ENCODE measurements at regions not wholly inside any gene's neighbourhood (a gene's known extent, or its start where the extent isn't known, plus 50 kb on each side); places are given as distances from the start of the nearest gene placed in this dataset.

- TF ChIP-seq RARB (CRISPR knock-in tag; IDR thresholded peaks at IDR 0.05) (no peak), TCF4 (CRISPR knock-in tag; IDR thresholded peaks at IDR 0.05; ENCODE audit: borderline replicate concordance) (no peak), ZC3H10 (CRISPR knock-in tag; IDR thresholded peaks at IDR 0.05) (no peak), ISL1 (CRISPR knock-in tag; IDR thresholded peaks at IDR 0.05) (no peak), ARNTL (CRISPR knock-in tag; IDR thresholded peaks at IDR 0.05; ENCODE audit: borderline replicate concordance, low read depth) (no peak), BACH2 (CRISPR knock-in tag; IDR thresholded peaks at IDR 0.05; ENCODE audit: borderline replicate concordance) (no peak), GLIS3 (CRISPR knock-in tag; IDR thresholded peaks at IDR 0.05) (no peak), ZNF8 (CRISPR knock-in tag; IDR thresholded peaks at IDR 0.05) (no peak), CSRNP3 (CRISPR knock-in tag; IDR thresholded peaks at IDR 0.05) (no peak), ZFP3 (CRISPR knock-in tag; IDR thresholded peaks at IDR 0.05) (no peak), CREB5 (CRISPR knock-in tag; IDR thresholded peaks at IDR 0.05; ENCODE audit: low read depth) (no peak), CSDC2 (CRISPR knock-in tag; IDR thresholded peaks at IDR 0.05) (no peak)
- TF ChIP-seq, protein P1, sequence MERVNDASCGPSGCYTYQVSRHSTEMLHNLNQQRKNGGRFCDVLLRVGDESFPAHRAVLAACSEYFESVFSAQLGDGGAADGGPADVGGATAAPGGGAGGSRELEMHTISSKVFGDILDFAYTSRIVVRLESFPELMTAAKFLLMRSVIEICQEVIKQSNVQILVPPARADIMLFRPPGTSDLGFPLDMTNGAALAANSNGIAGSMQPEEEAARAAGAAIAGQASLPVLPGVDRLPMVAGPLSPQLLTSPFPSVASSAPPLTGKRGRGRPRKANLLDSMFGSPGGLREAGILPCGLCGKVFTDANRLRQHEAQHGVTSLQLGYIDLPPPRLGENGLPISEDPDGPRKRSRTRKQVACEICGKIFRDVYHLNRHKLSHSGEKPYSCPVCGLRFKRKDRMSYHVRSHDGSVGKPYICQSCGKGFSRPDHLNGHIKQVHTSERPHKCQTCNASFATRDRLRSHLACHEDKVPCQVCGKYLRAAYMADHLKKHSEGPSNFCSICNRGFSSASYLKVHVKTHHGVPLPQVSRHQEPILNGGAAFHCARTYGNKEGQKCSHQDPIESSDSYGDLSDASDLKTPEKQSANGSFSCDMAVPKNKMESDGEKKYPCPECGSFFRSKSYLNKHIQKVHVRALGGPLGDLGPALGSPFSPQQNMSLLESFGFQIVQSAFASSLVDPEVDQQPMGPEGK (CRISPR knock-in tag; IDR thresholded peaks at IDR 0.05; ENCODE audit: borderline replicate concordance) = no peak
- TF ChIP-seq, protein P2, sequence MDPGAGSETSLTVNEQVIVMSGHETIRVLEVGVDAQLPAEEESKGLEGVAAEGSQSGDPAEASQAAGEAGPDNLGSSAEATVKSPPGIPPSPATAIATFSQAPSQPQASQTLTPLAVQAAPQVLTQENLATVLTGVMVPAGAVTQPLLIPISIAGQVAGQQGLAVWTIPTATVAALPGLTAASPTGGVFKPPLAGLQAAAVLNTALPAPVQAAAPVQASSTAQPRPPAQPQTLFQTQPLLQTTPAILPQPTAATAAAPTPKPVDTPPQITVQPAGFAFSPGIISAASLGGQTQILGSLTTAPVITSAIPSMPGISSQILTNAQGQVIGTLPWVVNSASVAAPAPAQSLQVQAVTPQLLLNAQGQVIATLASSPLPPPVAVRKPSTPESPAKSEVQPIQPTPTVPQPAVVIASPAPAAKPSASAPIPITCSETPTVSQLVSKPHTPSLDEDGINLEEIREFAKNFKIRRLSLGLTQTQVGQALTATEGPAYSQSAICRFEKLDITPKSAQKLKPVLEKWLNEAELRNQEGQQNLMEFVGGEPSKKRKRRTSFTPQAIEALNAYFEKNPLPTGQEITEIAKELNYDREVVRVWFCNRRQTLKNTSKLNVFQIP (CRISPR knock-in tag; IDR thresholded peaks at IDR 0.05; ENCODE audit: borderline replicate concordance, low read depth) = no peak
Observed at GRCh38 chr1:221632072-221632471, 109.8 kb downstream of the DUSP10 start.
